ENCODE measurements at regions not wholly inside any gene's neighbourhood (a gene's known extent, or its start where the extent isn't known, plus 50 kb on each side); places are given as distances from the start of the nearest gene placed in this dataset.

DNA sequence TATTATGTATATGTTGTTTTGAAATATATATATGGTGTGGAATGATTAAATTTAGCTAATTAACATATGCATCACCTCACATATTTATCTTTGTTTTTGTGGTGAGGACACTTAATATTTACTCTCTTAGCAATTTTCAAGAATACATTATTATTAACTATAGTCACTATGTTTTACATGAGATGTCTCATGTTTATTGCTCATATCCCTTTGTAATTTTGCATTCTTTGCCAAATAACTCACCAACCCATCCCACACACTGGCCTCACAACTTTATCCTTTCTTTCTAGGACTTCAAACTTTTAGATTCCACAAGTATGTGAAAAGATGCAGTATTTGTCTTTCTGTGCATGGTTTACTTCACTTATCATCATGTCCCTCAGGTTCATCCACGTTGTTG is 950.2 kb upstream of the CADM2 start (continued):
- TF ChIP-seq, protein P1, sequence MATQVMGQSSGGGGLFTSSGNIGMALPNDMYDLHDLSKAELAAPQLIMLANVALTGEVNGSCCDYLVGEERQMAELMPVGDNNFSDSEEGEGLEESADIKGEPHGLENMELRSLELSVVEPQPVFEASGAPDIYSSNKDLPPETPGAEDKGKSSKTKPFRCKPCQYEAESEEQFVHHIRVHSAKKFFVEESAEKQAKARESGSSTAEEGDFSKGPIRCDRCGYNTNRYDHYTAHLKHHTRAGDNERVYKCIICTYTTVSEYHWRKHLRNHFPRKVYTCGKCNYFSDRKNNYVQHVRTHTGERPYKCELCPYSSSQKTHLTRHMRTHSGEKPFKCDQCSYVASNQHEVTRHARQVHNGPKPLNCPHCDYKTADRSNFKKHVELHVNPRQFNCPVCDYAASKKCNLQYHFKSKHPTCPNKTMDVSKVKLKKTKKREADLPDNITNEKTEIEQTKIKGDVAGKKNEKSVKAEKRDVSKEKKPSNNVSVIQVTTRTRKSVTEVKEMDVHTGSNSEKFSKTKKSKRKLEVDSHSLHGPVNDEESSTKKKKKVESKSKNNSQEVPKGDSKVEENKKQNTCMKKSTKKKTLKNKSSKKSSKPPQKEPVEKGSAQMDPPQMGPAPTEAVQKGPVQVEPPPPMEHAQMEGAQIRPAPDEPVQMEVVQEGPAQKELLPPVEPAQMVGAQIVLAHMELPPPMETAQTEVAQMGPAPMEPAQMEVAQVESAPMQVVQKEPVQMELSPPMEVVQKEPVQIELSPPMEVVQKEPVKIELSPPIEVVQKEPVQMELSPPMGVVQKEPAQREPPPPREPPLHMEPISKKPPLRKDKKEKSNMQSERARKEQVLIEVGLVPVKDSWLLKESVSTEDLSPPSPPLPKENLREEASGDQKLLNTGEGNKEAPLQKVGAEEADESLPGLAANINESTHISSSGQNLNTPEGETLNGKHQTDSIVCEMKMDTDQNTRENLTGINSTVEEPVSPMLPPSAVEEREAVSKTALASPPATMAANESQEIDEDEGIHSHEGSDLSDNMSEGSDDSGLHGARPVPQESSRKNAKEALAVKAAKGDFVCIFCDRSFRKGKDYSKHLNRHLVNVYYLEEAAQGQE (IDR thresholded peaks at IDR 0.05): no peak

DNA sequence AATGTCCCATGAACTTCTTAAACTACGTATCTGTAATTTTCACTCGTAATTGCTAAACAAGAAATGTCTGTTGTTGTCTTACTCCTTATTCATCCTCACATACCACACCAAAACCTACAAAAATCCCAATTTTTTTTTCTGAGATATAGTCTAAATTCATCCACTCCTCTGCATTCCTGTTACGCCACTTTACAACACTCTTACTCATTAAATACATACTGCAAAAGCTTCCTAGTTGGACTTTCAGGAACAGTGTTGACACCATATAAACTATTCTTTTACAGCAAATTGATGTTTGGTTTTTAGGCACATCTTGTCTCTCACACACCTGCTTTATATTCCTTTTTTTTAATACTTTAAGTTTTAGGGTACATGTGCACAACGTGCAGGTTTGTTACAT is 934.9 kb upstream of the CADM2 start:
- no peak overlapping the region for H3K9ac ChIP-seq (ENCODE audit: low read depth in 1 of 2, low read length in 2 of 2)
- no peaks in the 10 kb centered on the region for H3K9me3 ChIP-seq (ENCODE audit: control insufficient read depth in 4 of 4, low read length in 3 of 4)
- no peaks in the 10 kb centered on the region for H3K27me3 ChIP-seq (ENCODE audit: control insufficient read depth in 4 of 4, insufficient read depth in 4 of 4, low read length in 3 of 4)
- TF ChIP-seq, protein P2, sequence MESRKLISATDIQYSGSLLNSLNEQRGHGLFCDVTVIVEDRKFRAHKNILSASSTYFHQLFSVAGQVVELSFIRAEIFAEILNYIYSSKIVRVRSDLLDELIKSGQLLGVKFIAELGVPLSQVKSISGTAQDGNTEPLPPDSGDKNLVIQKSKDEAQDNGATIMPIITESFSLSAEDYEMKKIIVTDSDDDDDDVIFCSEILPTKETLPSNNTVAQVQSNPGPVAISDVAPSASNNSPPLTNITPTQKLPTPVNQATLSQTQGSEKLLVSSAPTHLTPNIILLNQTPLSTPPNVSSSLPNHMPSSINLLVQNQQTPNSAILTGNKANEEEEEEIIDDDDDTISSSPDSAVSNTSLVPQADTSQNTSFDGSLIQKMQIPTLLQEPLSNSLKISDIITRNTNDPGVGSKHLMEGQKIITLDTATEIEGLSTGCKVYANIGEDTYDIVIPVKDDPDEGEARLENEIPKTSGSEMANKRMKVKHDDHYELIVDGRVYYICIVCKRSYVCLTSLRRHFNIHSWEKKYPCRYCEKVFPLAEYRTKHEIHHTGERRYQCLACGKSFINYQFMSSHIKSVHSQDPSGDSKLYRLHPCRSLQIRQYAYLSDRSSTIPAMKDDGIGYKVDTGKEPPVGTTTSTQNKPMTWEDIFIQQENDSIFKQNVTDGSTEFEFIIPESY (IDR thresholded peaks at IDR 0.05): no peak
- TF ChIP-seq, protein P3, sequence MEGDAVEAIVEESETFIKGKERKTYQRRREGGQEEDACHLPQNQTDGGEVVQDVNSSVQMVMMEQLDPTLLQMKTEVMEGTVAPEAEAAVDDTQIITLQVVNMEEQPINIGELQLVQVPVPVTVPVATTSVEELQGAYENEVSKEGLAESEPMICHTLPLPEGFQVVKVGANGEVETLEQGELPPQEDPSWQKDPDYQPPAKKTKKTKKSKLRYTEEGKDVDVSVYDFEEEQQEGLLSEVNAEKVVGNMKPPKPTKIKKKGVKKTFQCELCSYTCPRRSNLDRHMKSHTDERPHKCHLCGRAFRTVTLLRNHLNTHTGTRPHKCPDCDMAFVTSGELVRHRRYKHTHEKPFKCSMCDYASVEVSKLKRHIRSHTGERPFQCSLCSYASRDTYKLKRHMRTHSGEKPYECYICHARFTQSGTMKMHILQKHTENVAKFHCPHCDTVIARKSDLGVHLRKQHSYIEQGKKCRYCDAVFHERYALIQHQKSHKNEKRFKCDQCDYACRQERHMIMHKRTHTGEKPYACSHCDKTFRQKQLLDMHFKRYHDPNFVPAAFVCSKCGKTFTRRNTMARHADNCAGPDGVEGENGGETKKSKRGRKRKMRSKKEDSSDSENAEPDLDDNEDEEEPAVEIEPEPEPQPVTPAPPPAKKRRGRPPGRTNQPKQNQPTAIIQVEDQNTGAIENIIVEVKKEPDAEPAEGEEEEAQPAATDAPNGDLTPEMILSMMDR (IDR thresholded peaks at IDR 0.05; ENCODE audit: low read depth, low read length, missing input control): no peak
- TF ChIP-seq NR2F2 (IDR thresholded peaks at IDR 0.05) (no peak), JUND (IDR thresholded peaks at IDR 0.05) (no peak), HNF4A (conservative IDR thresholded peaks at IDR 0.05) (no peak), FOXA2 (IDR thresholded peaks at IDR 0.05) (no peak), EGR1 (IDR thresholded peaks at IDR 0.05; ENCODE audit: low read depth in 2 of 2) (no peak)
- TF ChIP-seq, protein P4, sequence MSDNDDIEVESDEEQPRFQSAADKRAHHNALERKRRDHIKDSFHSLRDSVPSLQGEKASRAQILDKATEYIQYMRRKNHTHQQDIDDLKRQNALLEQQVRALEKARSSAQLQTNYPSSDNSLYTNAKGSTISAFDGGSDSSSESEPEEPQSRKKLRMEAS (IDR thresholded peaks at IDR 0.05): no peak
- TF ChIP-seq, protein P5, sequence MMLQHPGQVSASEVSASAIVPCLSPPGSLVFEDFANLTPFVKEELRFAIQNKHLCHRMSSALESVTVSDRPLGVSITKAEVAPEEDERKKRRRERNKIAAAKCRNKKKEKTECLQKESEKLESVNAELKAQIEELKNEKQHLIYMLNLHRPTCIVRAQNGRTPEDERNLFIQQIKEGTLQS (IDR thresholded peaks at IDR 0.05): no peak
- H3K36me3 ChIP-seq (ENCODE audit: control insufficient read depth in 4 of 4, insufficient read depth in 3 of 4, low read depth in 1 of 4, low read length in 3 of 4): no peaks in the 10 kb centered on the region
- no peak overlapping the region for H3K4me3 ChIP-seq (ENCODE audit: low read depth in 1 of 3, low read length in 3 of 3)
- H3K27ac ChIP-seq (ENCODE audit: low read depth in 1 of 2, low read length in 2 of 2): no peak overlapping the region
- no peak for DNase-seq (ENCODE audit: low spot score)
- no peaks in the 10 kb centered on the region for H3K4me1 ChIP-seq (ENCODE audit: control insufficient read depth in 4 of 4, insufficient read depth in 4 of 4, low read length in 3 of 4)
- 79% methylated on average over 4 of the region's 4 CpGs for WGBS

DNA sequence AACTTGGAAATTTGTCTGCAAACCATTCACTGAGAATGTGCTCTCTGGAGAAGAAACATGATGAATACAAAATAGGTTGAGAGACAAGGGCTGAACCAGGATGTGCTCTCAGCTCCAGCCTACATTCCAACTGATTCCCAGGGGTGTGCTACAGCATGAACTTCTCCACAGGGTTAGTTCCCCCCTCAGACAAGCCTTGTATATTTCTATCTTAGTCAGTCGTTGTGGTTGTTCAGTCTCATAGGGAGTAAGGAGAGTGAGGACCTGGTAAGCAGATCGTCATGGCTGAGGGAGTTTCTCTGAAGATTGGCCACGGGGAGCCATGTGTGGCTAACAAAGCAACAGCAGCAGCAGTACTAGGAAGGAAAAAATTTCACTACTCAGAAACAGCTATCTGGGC is 919.7 kb upstream of the CADM2 start:
- no peak overlapping the region for H3K27ac ChIP-seq (ENCODE audit: low read depth in 1 of 2, low read length in 2 of 2)
- H3K27me3 ChIP-seq (ENCODE audit: control insufficient read depth in 4 of 4, insufficient read depth in 4 of 4, low read length in 3 of 4): no peaks in the 10 kb centered on the region
- no peaks in the 10 kb centered on the region for H3K36me3 ChIP-seq (ENCODE audit: control insufficient read depth in 4 of 4, insufficient read depth in 3 of 4, low read depth in 1 of 4, low read length in 3 of 4)
- no peak overlapping the region for H3K9ac ChIP-seq (ENCODE audit: low read depth in 1 of 2, low read length in 2 of 2)
- no peak for TF ChIP-seq FOXA2 (IDR thresholded peaks at IDR 0.05)
- no peak for TF ChIP-seq FOXA1 (IDR thresholded peaks at IDR 0.05)
- TF ChIP-seq, protein P1 (IDR thresholded peaks at IDR 0.05): no peak
- no peak for TF ChIP-seq JUND (IDR thresholded peaks at IDR 0.05)
- TF ChIP-seq NR2F2 (IDR thresholded peaks at IDR 0.05): no peak
- TF ChIP-seq, protein P5 (IDR thresholded peaks at IDR 0.05): no peak
- TF ChIP-seq TAF1 (conservative IDR thresholded peaks at IDR 0.05): no peak
- no peak for TF ChIP-seq YY1 (IDR thresholded peaks at IDR 0.05)
- TF ChIP-seq SP1 (IDR thresholded peaks at IDR 0.05): no peak
- no peak for TF ChIP-seq HNF4G (IDR thresholded peaks at IDR 0.05)
- TF ChIP-seq, protein P4 (IDR thresholded peaks at IDR 0.05): no peak
- TF ChIP-seq RAD21 (IDR thresholded peaks at IDR 0.05): no peak
- TF ChIP-seq, protein P2 (IDR thresholded peaks at IDR 0.05): no peak
- 68% methylated on average over 3 of the region's 3 CpGs for WGBS
- no peak overlapping the region for H3K4me3 ChIP-seq (ENCODE audit: low read depth in 1 of 3, low read length in 3 of 3)
- H3K9me3 ChIP-seq (ENCODE audit: control insufficient read depth in 4 of 4, low read length in 3 of 4): no peaks in the 10 kb centered on the region
- no peak for DNase-seq (ENCODE audit: low spot score)
- H3K4me1 ChIP-seq (ENCODE audit: control insufficient read depth in 4 of 4, insufficient read depth in 4 of 4, low read length in 3 of 4): no peaks in the 10 kb centered on the region

All from liver (tissue), 8 donors.